ENCODE measurements at regions not wholly inside any gene's neighbourhood (a gene's known extent, or its start where the extent isn't known, plus 50 kb on each side); places are given as distances from the start of the nearest gene placed in this dataset.

- intact Hi-C loops (cut with DNase I; ENCODE audit: low total_unique reads): no loop called here
- Histone ChIP-seq H3K4me1 (no peaks in the 10 kb centered on the region), H3K9me3 (no peaks in the 10 kb centered on the region), H3K27ac (no peak overlapping the region), H3K27me3 (no peaks in the 10 kb centered on the region), H3K36me3 (ENCODE audit: low read depth, missing control alignments) (no peaks in the 10 kb centered on the region), H3K4me3 (no peak overlapping the region)
- WGBS, 2 donors: 79 to 86% methylated on average over 13 of the region's 13 CpGs
- no peak for TF ChIP-seq CTCF (IDR thresholded peaks at IDR 0.05)
- no peak for TF ChIP-seq POLR2A (IDR thresholded peaks at IDR 0.05)
- no peak for DNase-seq
Observed at GRCh38 chr18:78768221-78768620, 211.4 kb upstream of the SALL3 start.

GRCh38 chr18:78768656-78769501 lies 210.7 kb upstream of the SALL3 start:
- H3K4me3 ChIP-seq: no peak overlapping the region
- no peaks in the 10 kb centered on the region for H3K36me3 ChIP-seq (ENCODE audit: low read depth, missing control alignments)
- no peak for DNase-seq
- H3K27me3 ChIP-seq: no peaks in the 10 kb centered on the region
- H3K27ac ChIP-seq: no peak overlapping the region
- intact Hi-C loops (cut with DNase I; ENCODE audit: low total_unique reads): no loop called here
- H3K4me1 ChIP-seq: no peaks in the 10 kb centered on the region
- WGBS, 2 donors: 51 to 66% methylated on average over 23 to 25 of the region's 25 CpGs
- no peaks in the 10 kb centered on the region for H3K9me3 ChIP-seq
- TF ChIP-seq POLR2A (IDR thresholded peaks at IDR 0.05): no peak
- no peak for TF ChIP-seq CTCF (IDR thresholded peaks at IDR 0.05)

GRCh38 chr18:78769502-78770105 lies 210.0 kb upstream of the SALL3 start:
- no peak for DNase-seq
- WGBS, 2 donors: 71 to 73% methylated on average over 18 of the region's 18 CpGs
- Histone ChIP-seq H3K4me3 (no peak overlapping the region), H3K27ac (no peak overlapping the region), H3K36me3 (ENCODE audit: low read depth, missing control alignments) (no peaks in the 10 kb centered on the region), H3K4me1 (no peaks in the 10 kb centered on the region), H3K9me3 (no peaks in the 10 kb centered on the region), H3K27me3 (no peaks in the 10 kb centered on the region)
- TF ChIP-seq POLR2A (IDR thresholded peaks at IDR 0.05): no peak
- TF ChIP-seq CTCF (IDR thresholded peaks at IDR 0.05): no peak
- intact Hi-C loops (cut with DNase I; ENCODE audit: low total_unique reads): no loop called here

- no peak overlapping the region for H3K27ac ChIP-seq
- no peaks in the 10 kb centered on the region for H3K36me3 ChIP-seq (ENCODE audit: low read depth, missing control alignments)
- DNase-seq: no peak
- H3K9me3 ChIP-seq: no peaks in the 10 kb centered on the region
- TF ChIP-seq CTCF (IDR thresholded peaks at IDR 0.05) (no peak), POLR2A (IDR thresholded peaks at IDR 0.05) (no peak)
- 79% methylated on average over 20 to 21 of the region's 21 CpGs for WGBS, 2 donors
- H3K27me3 ChIP-seq: no peaks in the 10 kb centered on the region
- intact Hi-C loops (cut with DNase I; ENCODE audit: low total_unique reads): no loop called here
- no peaks in the 10 kb centered on the region for H3K4me1 ChIP-seq
- H3K4me3 ChIP-seq: no peak overlapping the region
Observed at GRCh38 chr18:78770139-78770822, 209.3 kb upstream of the SALL3 start.
